ENCODE measurements at regions not wholly inside any gene's neighbourhood (a gene's known extent, or its start where the extent isn't known, plus 50 kb on each side); places are given as distances from the start of the nearest gene placed in this dataset.

GRCh38 chr13:65401315-65401714, 1828.8 kb downstream of the PCDH9 start:
- DNase-seq: no peak
- Histone ChIP-seq H3K27me3 (ENCODE audit: insufficient read depth, low read depth, severe bottlenecking) (no peaks in the 10 kb centered on the region), H3K4me3 (ENCODE audit: low read depth, low read length) (no peak overlapping the region), H3K27ac (no peak overlapping the region), H3K36me3 (no peaks in the 10 kb centered on the region), H3K9me3 (ENCODE audit: severe bottlenecking) (no peaks in the 10 kb centered on the region)
- TF ChIP-seq, protein P1, sequence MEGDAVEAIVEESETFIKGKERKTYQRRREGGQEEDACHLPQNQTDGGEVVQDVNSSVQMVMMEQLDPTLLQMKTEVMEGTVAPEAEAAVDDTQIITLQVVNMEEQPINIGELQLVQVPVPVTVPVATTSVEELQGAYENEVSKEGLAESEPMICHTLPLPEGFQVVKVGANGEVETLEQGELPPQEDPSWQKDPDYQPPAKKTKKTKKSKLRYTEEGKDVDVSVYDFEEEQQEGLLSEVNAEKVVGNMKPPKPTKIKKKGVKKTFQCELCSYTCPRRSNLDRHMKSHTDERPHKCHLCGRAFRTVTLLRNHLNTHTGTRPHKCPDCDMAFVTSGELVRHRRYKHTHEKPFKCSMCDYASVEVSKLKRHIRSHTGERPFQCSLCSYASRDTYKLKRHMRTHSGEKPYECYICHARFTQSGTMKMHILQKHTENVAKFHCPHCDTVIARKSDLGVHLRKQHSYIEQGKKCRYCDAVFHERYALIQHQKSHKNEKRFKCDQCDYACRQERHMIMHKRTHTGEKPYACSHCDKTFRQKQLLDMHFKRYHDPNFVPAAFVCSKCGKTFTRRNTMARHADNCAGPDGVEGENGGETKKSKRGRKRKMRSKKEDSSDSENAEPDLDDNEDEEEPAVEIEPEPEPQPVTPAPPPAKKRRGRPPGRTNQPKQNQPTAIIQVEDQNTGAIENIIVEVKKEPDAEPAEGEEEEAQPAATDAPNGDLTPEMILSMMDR (IDR thresholded peaks at IDR 0.05; ENCODE audit: low read depth, low read length): no peak

GRCh38 chr13:65400702-65401101, 1829.4 kb downstream of the PCDH9 start:
- Histone ChIP-seq H3K9me3 (ENCODE audit: severe bottlenecking) (no peaks in the 10 kb centered on the region), H3K4me3 (ENCODE audit: low read depth, low read length) (no peak overlapping the region), H3K27me3 (ENCODE audit: insufficient read depth, low read depth, severe bottlenecking) (no peaks in the 10 kb centered on the region), H3K27ac (no peak overlapping the region), H3K36me3 (no peaks in the 10 kb centered on the region)
- TF ChIP-seq, protein P1 (IDR thresholded peaks at IDR 0.05; ENCODE audit: low read depth, low read length): no peak
- DNase-seq: no peak

GRCh38 chr13:65387743-65388347, 1842.3 kb downstream of the PCDH9 start:
- no peak overlapping the region for H3K27ac ChIP-seq
- H3K36me3 ChIP-seq: no peaks in the 10 kb centered on the region
- H3K9me3 ChIP-seq (ENCODE audit: severe bottlenecking): no peaks in the 10 kb centered on the region
- no peak for DNase-seq
- H3K4me3 ChIP-seq (ENCODE audit: low read depth, low read length): no peak overlapping the region
- TF ChIP-seq, protein P1 (IDR thresholded peaks at IDR 0.05; ENCODE audit: low read depth, low read length): no peak
- H3K27me3 ChIP-seq (ENCODE audit: insufficient read depth, low read depth, severe bottlenecking): no peaks in the 10 kb centered on the region

- TF ChIP-seq, protein P1 (IDR thresholded peaks at IDR 0.05; ENCODE audit: low read depth, low read length): no peak
These were observed 1851.1 kb downstream of the PCDH9 start for GRCh38 chr13:65378943-65379519.

DNA sequence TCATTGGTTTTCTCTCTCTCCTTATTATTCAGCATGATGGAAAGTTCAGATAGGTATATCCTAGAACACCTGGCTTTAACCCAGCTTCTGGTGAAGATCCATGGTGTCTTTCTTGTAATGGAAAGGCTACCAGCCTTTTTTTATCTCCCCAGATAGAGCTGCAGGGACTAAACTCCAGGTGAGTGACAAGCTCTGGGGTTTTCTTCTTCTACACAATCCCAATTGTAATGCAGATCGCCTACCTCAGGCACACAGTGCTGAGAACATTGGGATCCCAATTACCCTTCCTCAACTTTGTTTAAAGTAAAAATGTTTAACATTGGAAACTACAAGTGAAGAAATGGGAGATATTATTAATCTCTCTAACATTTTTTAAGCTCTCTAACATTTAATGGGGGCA, 1851.7 kb downstream of the PCDH9 start:
- TF ChIP-seq, protein P1 (IDR thresholded peaks at IDR 0.05; ENCODE audit: low read depth, low read length): no peak
- H3K27ac ChIP-seq: no peak overlapping the region
- H3K9me3 ChIP-seq (ENCODE audit: severe bottlenecking): no peaks in the 10 kb centered on the region
- H3K27me3 ChIP-seq (ENCODE audit: insufficient read depth, low read depth, severe bottlenecking): no peaks in the 10 kb centered on the region
- H3K36me3 ChIP-seq: no peaks in the 10 kb centered on the region
- no peak for DNase-seq
- no peak overlapping the region for H3K4me3 ChIP-seq (ENCODE audit: low read depth, low read length)

More at GRCh38 chr13:65378943-65379519, 1851.1 kb downstream of the PCDH9 start:
- Histone ChIP-seq H3K27me3 (ENCODE audit: insufficient read depth, low read depth, severe bottlenecking) (no peaks in the 10 kb centered on the region), H3K9me3 (ENCODE audit: severe bottlenecking) (no peaks in the 10 kb centered on the region), H3K4me3 (ENCODE audit: low read depth, low read length) (no peak overlapping the region), H3K27ac (no peak overlapping the region), H3K36me3 (no peaks in the 10 kb centered on the region)
- DNase-seq: no peak

- no peak overlapping the region for H3K27ac ChIP-seq
- TF ChIP-seq, protein P1 (IDR thresholded peaks at IDR 0.05; ENCODE audit: low read depth, low read length): no peak
- no peak for DNase-seq
- no peaks in the 10 kb centered on the region for H3K9me3 ChIP-seq (ENCODE audit: severe bottlenecking)
- no peaks in the 10 kb centered on the region for H3K36me3 ChIP-seq
- H3K4me3 ChIP-seq (ENCODE audit: low read depth, low read length): no peak overlapping the region
- no peaks in the 10 kb centered on the region for H3K27me3 ChIP-seq (ENCODE audit: insufficient read depth, low read depth, severe bottlenecking)
These were observed 1861.3 kb downstream of the PCDH9 start for GRCh38 chr13:65368832-65369231.
